ENCODE measurements at regions not wholly inside any gene's neighbourhood (a gene's known extent, or its start where the extent isn't known, plus 50 kb on each side); places are given as distances from the start of the nearest gene placed in this dataset.

DNA sequence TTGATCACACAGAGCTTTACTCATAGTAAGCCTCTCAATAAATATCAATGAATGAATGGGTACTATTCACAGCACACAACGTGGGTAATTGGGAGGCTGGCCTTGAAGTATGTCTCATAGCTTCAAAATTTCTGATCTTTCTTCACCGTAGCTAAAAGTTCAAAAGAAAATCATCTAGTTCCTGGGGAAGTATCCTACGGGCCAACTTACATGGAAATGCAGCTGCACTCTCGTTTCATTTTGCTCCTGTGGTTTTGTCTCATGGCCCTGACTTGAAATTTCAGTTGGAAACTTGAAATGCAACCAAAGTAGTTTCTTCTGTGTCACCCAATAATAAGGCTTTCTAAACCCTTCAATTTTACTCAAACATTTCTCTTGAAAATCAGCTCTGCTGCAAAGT is 76.1 kb upstream of the CNIH3 start:
- SMC1A ChIA-PET (ENCODE audit: uncharacterized antibody, unreplicated experiment), result interaction anchor here (0.7 to 1.1 kb wide), 3 partner anchors 24 to 383 kb away, joined by 3 to 6 read pairs (median 3); no protein-coding TSS in a partner anchor
- POLR2A ChIA-PET, result interaction anchor here (0.6 kb wide), 1 partner anchor 1160 kb away, joined by 5 read pairs; no protein-coding TSS in a partner anchor
- RAD21 ChIA-PET (ENCODE audit: unreplicated experiment), result no interaction called here
- Histone ChIP-seq H3K9me3 (replicated peaks; ENCODE audit: control insufficient read depth, insufficient read depth, low read length) (no peaks in the 10 kb centered on the region), H3K79me2 (ENCODE audit: control insufficient read depth, insufficient read depth, low read length) (no peaks in the 10 kb centered on the region), H4K20me1 (ENCODE audit: control insufficient read depth, insufficient read depth) (no peaks in the 10 kb centered on the region), H3K4me2 (ENCODE audit: control insufficient read depth, insufficient read depth) (no peak overlapping the region), H3K36me3 (ENCODE audit: control insufficient read depth in 2 of 2, insufficient read depth in 2 of 2, low read length in 1 of 2) (no peaks in the 10 kb centered on the region), H2AFZ (ENCODE audit: control insufficient read depth, low read depth, low read length) (no peak overlapping the region), H3K9ac (ENCODE audit: control insufficient read depth, insufficient read depth, low read length) (no peak overlapping the region), H3K4me1 (ENCODE audit: control insufficient read depth, insufficient read depth, low read length) (no peaks in the 10 kb centered on the region), H3K4me3 (no peak overlapping the region), H3K27me3 (replicated peaks in 1 of 2; ENCODE audit: control insufficient read depth in 2 of 2, insufficient read depth in 2 of 2, low read length in 1 of 2) (peaks cover 0 to 2% of the 10 kb centered on the region in 2 experiments; a peak in 2 of 4 replicates), H3K27ac (ENCODE audit: control insufficient read depth, insufficient read depth) (no peak overlapping the region)
- no TSS peak for BruUV-seq (replicated peaks)
- ATAC-seq (no peak), DNase-seq (ENCODE audit: low read depth, low spot score) (no peak), FAIRE-seq (no peak)
- 3% methylated on average over 4 of the region's 4 CpGs for WGBS (ENCODE audit: insufficient coverage, insufficient replicate concordance, low lambda C conversion rate, missing lambda C conversion rate)
- intact Hi-C loops (cut with micrococcal nuclease; ENCODE audit: unreplicated experiment) (no loop called here), in situ Hi-C loops (cut with MboI) (no loop called here)
- CTCF ChIA-PET, result interaction anchor here (0.9 to 1.4 kb wide), 2 partner anchors 104 to 355 kb away, joined by 3 read pairs; no protein-coding TSS in a partner anchor
- TF ChIP-seq MEF2B (IDR thresholded peaks at IDR 0.05; ENCODE audit: partially characterized antibody, poor library complexity, severe bottlenecking) (no peak), NR2C1 (IDR thresholded peaks at IDR 0.05) (no peak), ESRRA (IDR thresholded peaks at IDR 0.05; ENCODE audit: low read length) (no peak), CBX5 (IDR thresholded peaks at IDR 0.05; ENCODE audit: low read depth) (no peak), EED (IDR thresholded peaks at IDR 0.05; ENCODE audit: low read depth) (no peak), GATAD2B (conservative IDR thresholded peaks at IDR 0.05; ENCODE audit: low read depth) (no peak), TCF12 (IDR thresholded peaks at IDR 0.05; ENCODE audit: low read depth, low read length) (no peak), FOS (IDR thresholded peaks at IDR 0.05; ENCODE audit: borderline replicate concordance, extremely low read depth, insufficient read length) (no peak), ZNF384 (IDR thresholded peaks at IDR 0.05; ENCODE audit: borderline replicate concordance, low read depth, low read length) (no peak)

Data from GM12878 (cell line).